ENCODE measurements at regions not wholly inside any gene's neighbourhood (a gene's known extent, or its start where the extent isn't known, plus 50 kb on each side); places are given as distances from the start of the nearest gene placed in this dataset.

DNA sequence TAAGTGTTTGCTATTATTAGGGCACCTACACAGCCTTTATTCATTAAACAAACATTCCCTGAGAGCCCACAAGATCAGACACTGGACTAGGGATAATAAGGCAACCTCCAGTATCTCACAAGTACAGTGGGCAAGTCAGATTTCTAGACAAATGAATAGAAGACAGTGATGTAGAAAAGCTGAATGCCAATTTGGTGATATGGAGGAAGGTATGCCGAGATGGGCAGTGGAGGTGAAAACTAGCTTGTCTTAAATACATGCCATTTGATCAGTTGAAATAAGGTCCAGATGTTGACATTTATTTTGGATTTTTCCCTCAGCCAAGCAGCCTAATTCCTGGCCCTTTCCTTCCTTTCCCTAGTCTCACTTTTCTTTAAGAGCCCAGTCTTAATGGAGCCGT is 130.3 kb downstream of the RXFP2 start:
- no peak overlapping the region for H3K4me3 ChIP-seq (ENCODE audit: low read length)
- no peak for DNase-seq (ENCODE audit: low read depth)
- TF ChIP-seq, protein P1, sequence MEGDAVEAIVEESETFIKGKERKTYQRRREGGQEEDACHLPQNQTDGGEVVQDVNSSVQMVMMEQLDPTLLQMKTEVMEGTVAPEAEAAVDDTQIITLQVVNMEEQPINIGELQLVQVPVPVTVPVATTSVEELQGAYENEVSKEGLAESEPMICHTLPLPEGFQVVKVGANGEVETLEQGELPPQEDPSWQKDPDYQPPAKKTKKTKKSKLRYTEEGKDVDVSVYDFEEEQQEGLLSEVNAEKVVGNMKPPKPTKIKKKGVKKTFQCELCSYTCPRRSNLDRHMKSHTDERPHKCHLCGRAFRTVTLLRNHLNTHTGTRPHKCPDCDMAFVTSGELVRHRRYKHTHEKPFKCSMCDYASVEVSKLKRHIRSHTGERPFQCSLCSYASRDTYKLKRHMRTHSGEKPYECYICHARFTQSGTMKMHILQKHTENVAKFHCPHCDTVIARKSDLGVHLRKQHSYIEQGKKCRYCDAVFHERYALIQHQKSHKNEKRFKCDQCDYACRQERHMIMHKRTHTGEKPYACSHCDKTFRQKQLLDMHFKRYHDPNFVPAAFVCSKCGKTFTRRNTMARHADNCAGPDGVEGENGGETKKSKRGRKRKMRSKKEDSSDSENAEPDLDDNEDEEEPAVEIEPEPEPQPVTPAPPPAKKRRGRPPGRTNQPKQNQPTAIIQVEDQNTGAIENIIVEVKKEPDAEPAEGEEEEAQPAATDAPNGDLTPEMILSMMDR (conservative IDR thresholded peaks at IDR 0.05; ENCODE audit: low read depth, low read length) = no peak

GRCh38 chr13:31870511-31870910 is 131.2 kb downstream of the RXFP2 start:
- TF ChIP-seq, protein P1 (conservative IDR thresholded peaks at IDR 0.05; ENCODE audit: low read depth, low read length) = no peak
- DNase-seq (ENCODE audit: low read depth) = no peak
- no peak overlapping the region for H3K4me3 ChIP-seq (ENCODE audit: low read length)

DNA sequence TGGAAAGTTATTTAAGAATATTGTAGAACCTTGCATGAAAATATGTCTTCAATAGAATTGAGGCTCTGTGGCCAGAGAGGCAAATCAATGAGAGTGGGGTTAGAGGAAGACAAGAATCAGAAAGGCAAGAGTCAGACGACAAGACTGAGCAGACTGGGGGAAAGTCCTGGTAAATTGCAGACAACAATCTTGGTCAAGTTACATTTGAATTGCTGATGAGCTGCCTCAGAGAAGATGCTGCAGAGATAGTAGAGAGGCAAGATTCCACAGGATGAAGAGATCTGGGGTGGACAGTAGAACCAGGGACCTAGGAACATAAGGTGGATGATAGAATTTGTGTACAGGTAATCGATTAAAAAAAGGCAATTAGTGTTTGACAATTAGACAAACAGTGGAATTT is 133.8 kb downstream of the RXFP2 start:
- no peak overlapping the region for H3K4me3 ChIP-seq (ENCODE audit: low read length)
- no peak for DNase-seq (ENCODE audit: low read depth)
- TF ChIP-seq, protein P1 (conservative IDR thresholded peaks at IDR 0.05; ENCODE audit: low read depth, low read length) = no peak

DNA sequence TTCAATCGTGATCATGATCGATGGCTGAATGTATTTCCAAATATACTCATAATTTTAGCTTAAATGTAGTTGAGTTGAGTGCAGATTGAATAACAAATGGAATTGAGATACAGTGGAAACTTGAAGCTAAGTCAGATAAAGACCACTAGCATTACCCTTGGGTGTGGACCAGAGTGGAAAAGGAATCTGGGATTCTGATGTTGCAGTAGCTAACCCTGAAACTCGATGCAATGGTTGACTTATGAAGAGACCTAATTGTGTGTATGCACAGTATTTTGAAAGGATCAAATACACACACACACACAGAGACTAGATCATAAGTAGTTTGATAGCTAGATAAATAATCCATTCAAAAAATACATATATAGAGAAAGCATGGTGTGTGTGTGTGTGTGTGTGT is 135.8 kb downstream of the RXFP2 start:
- TF ChIP-seq, protein P1 (conservative IDR thresholded peaks at IDR 0.05; ENCODE audit: low read depth, low read length) = no peak
- no peak for DNase-seq (ENCODE audit: low read depth)
- no peak overlapping the region for H3K4me3 ChIP-seq (ENCODE audit: low read length)

- TF ChIP-seq, protein P1 (conservative IDR thresholded peaks at IDR 0.05; ENCODE audit: low read depth, low read length) = no peak
- no peak for DNase-seq (ENCODE audit: low read depth)
- no peak overlapping the region for H3K4me3 ChIP-seq (ENCODE audit: low read length)
Observed at GRCh38 chr13:31878052-31878451, 138.7 kb downstream of the RXFP2 start.

- DNase-seq (ENCODE audit: low read depth) = no peak
- no peak overlapping the region for H3K4me3 ChIP-seq (ENCODE audit: low read length)
- TF ChIP-seq, protein P1 (conservative IDR thresholded peaks at IDR 0.05; ENCODE audit: low read depth, low read length) = no peak
Observed at GRCh38 chr13:31878495-31878894, 139.2 kb downstream of the RXFP2 start.

DNA sequence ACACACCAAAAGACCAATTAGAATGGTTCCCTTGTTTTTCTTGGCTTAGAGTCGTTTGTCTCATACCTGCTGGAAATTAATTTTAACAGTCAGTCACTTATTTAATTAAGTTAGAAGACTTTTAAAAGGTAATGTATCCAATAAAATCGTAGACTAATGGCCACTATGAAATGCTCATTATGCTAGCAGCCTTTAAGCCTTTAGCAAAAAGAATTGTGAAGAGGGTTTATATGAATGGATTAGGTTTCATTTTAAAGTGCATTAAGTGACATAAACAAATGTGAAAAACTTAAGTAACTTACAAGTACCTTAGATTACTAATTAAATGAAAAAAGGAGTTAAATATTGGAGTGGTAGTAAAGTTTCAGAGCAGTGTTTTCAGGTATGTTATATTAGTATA is 139.6 kb downstream of the RXFP2 start:
- no peak overlapping the region for H3K4me3 ChIP-seq (ENCODE audit: low read length)
- DNase-seq (ENCODE audit: low read depth) = no peak
- TF ChIP-seq, protein P1 (conservative IDR thresholded peaks at IDR 0.05; ENCODE audit: low read depth, low read length) = no peak
